Activated CD8-positive, alpha-beta T cell treated with anti-CD3 and anti-CD28 coated beads, Interleukin-2, amount 10 ng/mL, durations not matched to agents 7 days and 5 days (primary cell): ENCODE measurements at regions not wholly inside any gene's neighbourhood (a gene's known extent, or its start where the extent isn't known, plus 50 kb on each side); places are given as distances from the start of the nearest gene placed in this dataset.

ENCODE experiments used
- ATAC-seq: fragments of 150-1000 bp; cut with Tn5 transposase; one replicate; pipeline ENCODE4 v1.10.0; 2021; ENCODE audit warnings: moderate library complexity
- CTCF ChIA-PET: fragments of 350-600 bp; sonication (Branson Sonifier 250); formaldehyde crosslinking; loops from one replicate; lab custom pipeline; 2021; ENCODE audit warnings: antibody characterized with exemption; lab: Charles Lee
- POLR2A ChIA-PET: fragments of 350-600 bp; sonication (Branson Sonifier 250); formaldehyde crosslinking; loops from one replicate; lab custom pipeline; 2021; ENCODE audit warnings: antibody characterized with exemption; lab: Charles Lee
- DNase-seq: peaks from one replicate; pipeline ENCODE4 v3.0.0-alpha.2; 2020
- H3K27ac Mint-ChIP-seq: one replicate; pipeline ENCODE4 v1.8.0; 2021; ENCODE audit warnings: mild to moderate bottlenecking, mixed read lengths
- H3K27me3 Mint-ChIP-seq: one replicate; pipeline ENCODE4 v1.8.0; 2021; ENCODE audit warnings: low read depth, mixed read lengths
- H3K36me3 Mint-ChIP-seq: one replicate; pipeline ENCODE4 v1.8.0; 2021; ENCODE audit warnings: low read depth, mixed read lengths
- H3K4me1 Mint-ChIP-seq: one replicate; pipeline ENCODE4 v1.8.0; 2021; ENCODE audit warnings: low read depth, mixed read lengths
- H3K4me3 Mint-ChIP-seq: one replicate; pipeline ENCODE4 v1.8.0; 2021; ENCODE audit warnings: mild to moderate bottlenecking, mixed read lengths
- H3K9me3 Mint-ChIP-seq: one replicate; pipeline ENCODE4 v1.8.0; 2022; ENCODE audit warnings: mixed read lengths; ENCODE audit not compliant: insufficient read depth

GRCh38 chr11:114758627-114759026, 80.3 kb downstream of the NXPE2 start:
- no peaks in the 10 kb centered on the region for H3K36me3 Mint-ChIP-seq
- ChIA-PET CTCF (no interaction called here), POLR2A (no interaction called here)
- DNase-seq (no peak), ATAC-seq (no peak)
- no peak overlapping the region for H3K27ac Mint-ChIP-seq
- H3K9me3 Mint-ChIP-seq = no peaks in the 10 kb centered on the region
- H3K4me1 Mint-ChIP-seq = no peaks in the 10 kb centered on the region
- no peaks in the 10 kb centered on the region for H3K27me3 Mint-ChIP-seq
- no peak overlapping the region for H3K4me3 Mint-ChIP-seq

DNA sequence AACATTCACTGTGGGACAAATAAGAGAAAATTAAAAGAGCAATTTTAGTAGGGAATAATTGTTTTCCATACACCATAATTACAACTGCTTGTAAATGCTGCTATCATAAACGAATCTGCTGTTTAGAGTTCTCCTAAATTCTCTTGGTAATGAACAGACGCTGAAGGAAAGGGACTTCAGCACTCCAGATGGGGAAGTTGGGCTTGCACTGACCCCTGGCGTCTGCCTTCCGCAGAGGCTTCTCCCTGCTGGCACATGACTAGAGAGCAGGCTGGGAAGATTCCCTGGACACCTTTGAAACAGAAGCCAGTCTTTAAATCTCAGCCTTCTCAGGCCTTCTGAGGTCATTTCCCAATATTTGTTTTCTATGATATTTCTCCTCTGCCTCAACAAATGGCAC, 84.1 kb downstream of the NXPE2 start:
- DNase-seq (peak; percentile 25), ATAC-seq (no peak)
- no peaks in the 10 kb centered on the region for H3K36me3 Mint-ChIP-seq
- ChIA-PET CTCF (no interaction called here), POLR2A (no interaction called here)
- no peak overlapping the region for H3K27ac Mint-ChIP-seq
- H3K27me3 Mint-ChIP-seq = no peaks in the 10 kb centered on the region
- H3K4me3 Mint-ChIP-seq = no peak overlapping the region
- no peaks in the 10 kb centered on the region for H3K9me3 Mint-ChIP-seq
- no peaks in the 10 kb centered on the region for H3K4me1 Mint-ChIP-seq

DNA sequence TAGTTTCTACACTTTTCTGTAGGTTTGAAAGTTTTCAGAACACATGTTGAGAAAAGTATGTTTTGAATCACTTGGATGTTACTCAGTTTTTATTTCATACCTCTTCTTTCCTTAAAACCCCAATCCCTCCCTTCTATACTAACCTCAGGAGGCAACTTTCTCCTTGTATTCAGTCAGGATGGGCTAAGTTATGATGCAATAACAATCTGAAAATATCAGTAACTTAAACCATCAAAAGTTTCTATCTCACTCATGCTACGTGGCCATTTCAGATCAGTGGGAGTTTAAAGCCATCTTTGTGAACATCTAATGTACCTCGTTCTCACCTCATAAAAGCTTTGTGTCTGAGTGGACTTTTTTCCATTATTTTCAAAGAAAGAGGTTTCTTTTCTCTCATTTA, 86.2 kb downstream of the NXPE2 start:
- Mint-ChIP-seq H3K9me3 (no peaks in the 10 kb centered on the region), H3K4me3 (no peak overlapping the region), H3K4me1 (no peaks in the 10 kb centered on the region), H3K27me3 (no peaks in the 10 kb centered on the region), H3K36me3 (no peaks in the 10 kb centered on the region), H3K27ac (no peak overlapping the region)
- ChIA-PET POLR2A (no interaction called here), CTCF (no interaction called here)
- DNase-seq = no peak
- ATAC-seq = no peak

- no peaks in the 10 kb centered on the region for H3K9me3 Mint-ChIP-seq
- ATAC-seq (no peak), DNase-seq (no peak)
- H3K27ac Mint-ChIP-seq = no peak overlapping the region
- no peaks in the 10 kb centered on the region for H3K36me3 Mint-ChIP-seq
- POLR2A ChIA-PET = no interaction called here
- H3K4me3 Mint-ChIP-seq = no peak overlapping the region
- H3K4me1 Mint-ChIP-seq = no peaks in the 10 kb centered on the region
- no peaks in the 10 kb centered on the region for H3K27me3 Mint-ChIP-seq
- CTCF ChIA-PET = no interaction called here
Observed at GRCh38 chr11:114771172-114771571, 92.8 kb downstream of the NXPE2 start.

DNA sequence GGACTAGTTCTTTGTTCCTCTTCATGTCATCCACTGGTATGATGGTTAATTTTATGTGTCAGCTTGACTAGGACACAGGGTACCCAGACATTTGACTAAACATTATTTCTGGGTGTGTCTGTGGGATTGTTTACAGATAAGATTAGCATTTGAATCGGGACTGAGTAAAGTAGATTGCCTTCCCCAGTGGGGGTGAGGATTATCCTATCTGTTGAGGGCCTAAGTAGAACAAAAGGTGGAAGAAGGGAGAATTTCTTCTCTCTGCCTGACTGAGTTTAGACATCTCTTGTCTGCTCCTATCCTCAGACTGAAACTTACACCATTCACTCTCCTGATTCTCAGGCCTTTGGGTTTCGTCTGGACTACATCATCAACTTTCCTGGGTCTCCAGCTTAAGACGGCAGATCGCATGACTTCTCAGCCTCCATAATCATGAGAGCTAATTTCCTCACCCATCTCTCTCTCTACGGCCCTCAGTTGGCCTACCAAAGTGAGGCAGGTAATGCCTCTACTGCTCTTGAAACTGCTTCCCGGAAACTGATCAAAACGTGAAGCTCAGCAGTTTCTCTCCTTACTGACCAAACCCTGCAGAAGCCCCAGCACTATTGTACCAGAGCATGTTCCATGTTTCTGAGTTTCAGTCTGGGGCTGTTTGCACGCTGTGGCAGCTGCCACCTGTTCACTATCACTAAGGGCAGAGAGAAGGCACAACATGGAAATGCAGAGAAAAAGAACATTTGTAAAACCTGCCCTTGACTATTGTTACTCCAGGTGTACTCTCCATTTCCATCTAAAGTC, 95.4 kb downstream of the NXPE2 start:
- CTCF ChIA-PET = no interaction called here

DNA sequence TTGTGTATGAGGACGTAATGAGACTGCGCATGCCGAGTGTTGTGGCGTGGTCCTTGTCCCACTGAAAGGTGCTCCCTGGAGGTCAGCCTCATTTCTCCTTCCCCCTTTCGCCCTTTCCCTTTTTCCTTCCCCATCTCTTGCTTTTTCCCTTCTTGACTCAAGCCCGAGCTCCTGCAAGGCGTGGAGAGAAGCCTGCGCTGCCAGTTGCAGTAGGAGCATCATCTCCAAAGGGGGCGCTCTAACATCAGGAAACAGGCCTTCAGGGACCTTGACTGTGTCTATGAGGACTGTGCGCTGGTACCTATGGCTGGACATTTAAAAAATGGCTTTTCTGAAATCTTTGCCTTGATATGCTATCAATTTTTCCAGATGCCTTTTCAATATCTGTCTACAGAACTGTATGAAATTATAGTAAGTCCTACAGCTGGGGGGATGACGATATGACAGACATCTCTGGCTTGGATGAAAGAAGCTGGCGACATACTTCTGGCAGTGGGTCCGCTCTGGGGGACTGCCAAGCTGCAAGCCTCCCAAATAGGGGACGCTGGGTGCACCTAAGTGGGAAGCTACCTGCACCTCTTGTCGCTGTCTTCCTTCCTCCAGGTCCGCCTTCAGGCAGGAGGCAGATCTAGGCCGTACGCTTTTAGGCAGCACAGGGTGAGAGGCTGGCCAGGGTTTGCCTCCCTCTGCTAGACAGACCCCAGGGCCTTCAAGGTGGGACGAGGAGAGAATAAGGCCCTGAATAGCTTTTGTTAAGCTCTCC, 96.5 kb downstream of the NXPE2 start:
- Mint-ChIP-seq H3K27ac (no peak overlapping the region), H3K27me3 (no peaks in the 10 kb centered on the region), H3K9me3 (no peaks in the 10 kb centered on the region), H3K36me3 (no peaks in the 10 kb centered on the region), H3K4me1 (no peaks in the 10 kb centered on the region), H3K4me3 (no peak overlapping the region)
- ChIA-PET POLR2A (no interaction called here), CTCF (interaction anchor here (1.2 kb wide), 1 partner anchor 16 kb away, joined by 3 read pairs; no protein-coding TSS in a partner anchor)
- DNase-seq (no peak), ATAC-seq (no peak)

More for the DNA sequence above, 95.4 kb downstream of the NXPE2 start:
- Mint-ChIP-seq H3K27me3 (no peaks in the 10 kb centered on the region), H3K36me3 (no peaks in the 10 kb centered on the region), H3K4me3 (no peak overlapping the region), H3K27ac (no peak overlapping the region), H3K9me3 (no peaks in the 10 kb centered on the region), H3K4me1 (no peaks in the 10 kb centered on the region)
- no peak for ATAC-seq
- POLR2A ChIA-PET = no interaction called here
- DNase-seq = no peak

DNA sequence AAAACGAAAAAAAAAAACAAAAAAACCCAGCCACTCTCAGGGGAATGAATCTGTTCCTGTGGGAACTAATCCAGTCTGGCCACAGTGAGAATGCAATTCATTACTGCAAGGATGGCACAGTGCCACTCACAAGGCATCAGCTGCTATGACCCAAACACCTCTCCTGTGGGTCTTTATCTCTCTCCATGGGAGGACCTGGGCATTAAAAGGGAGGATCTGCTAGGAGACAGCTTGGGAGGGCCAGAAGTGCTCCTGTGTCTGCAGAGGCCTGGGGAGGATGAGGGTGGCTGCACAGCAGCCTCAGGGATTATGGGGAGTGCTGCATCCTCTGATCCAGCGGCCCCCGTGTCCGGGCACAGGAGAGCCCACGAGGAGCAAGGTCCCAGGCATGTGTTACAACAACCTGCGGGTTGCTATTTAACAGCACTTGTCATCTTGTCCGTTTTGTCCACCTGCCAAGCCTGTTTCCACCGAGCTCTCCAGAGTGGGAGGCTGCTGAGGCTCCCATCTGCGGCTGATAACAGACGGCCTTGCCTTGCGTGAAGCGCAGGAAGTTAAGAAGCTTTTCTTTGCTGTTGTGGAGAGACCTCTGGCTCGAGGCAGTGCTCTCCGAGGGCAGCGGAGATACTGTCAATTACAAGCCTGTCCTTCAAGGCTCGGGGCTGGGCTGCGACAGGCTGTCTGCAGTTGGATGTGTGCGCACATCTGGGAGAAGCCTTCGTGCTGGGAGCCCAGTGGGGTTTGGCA, 97.7 kb downstream of the NXPE2 start:
- ChIA-PET POLR2A (no interaction called here), CTCF (no interaction called here)
- H3K9me3 Mint-ChIP-seq = no peaks in the 10 kb centered on the region
- peaks cover 4% of the 10 kb centered on the region for H3K4me1 Mint-ChIP-seq
- H3K27me3 Mint-ChIP-seq = no peaks in the 10 kb centered on the region
- ATAC-seq = no peak
- no peaks in the 10 kb centered on the region for H3K36me3 Mint-ChIP-seq
- no peak overlapping the region for H3K27ac Mint-ChIP-seq
- H3K4me3 Mint-ChIP-seq = no peak overlapping the region
- no peak for DNase-seq

DNA sequence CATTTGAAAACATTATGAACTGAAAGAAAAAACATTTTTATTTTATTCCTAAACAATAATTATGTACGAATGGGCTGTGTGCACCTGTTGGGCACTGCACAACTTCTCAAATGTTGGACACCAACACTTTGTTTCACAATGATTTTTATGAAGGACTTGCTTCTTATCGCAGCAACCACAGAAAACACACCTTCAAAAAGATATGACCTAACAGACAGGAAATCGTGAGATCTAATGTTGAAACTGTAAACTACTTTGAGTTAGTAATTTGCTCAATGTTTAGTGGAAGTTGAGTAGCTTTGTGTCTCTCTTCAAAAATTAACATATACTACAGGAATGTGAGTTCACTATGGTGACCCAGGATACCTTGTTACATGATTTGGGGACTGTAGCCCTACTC, 98.6 kb downstream of the NXPE2 start:
- Mint-ChIP-seq H3K27me3 (no peaks in the 10 kb centered on the region), H3K4me3 (no peak overlapping the region), H3K9me3 (no peaks in the 10 kb centered on the region), H3K27ac (no peak overlapping the region), H3K4me1 (peaks cover 4% of the 10 kb centered on the region), H3K36me3 (no peaks in the 10 kb centered on the region)
- DNase-seq (no peak), ATAC-seq (no peak)
- POLR2A ChIA-PET = no interaction called here
- CTCF ChIA-PET = no interaction called here

DNA sequence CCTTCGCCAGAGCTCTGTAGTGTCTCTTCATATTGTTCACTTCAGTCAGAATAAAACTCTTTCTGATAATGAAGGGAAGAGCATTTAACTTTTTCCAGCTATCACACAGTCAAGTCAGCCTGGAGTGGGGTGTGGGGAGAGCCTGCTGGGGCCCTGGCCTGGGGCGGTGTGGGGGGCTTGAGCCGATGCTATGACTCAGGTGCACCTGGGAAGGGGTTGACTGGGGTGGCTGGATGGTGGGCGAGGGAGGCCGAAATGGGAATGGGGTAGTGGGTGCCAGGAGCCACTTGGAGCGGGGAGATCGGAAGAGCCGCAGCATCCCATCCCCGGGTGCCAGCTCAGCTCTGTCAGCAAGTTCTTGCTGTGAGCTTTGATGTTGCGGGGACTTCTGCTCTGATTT, 100.9 kb downstream of the NXPE2 start:
- Mint-ChIP-seq H3K4me1 (peaks cover 4% of the 10 kb centered on the region), H3K27me3 (no peaks in the 10 kb centered on the region), H3K9me3 (no peaks in the 10 kb centered on the region), H3K27ac (no peak overlapping the region), H3K36me3 (no peaks in the 10 kb centered on the region), H3K4me3 (no peak overlapping the region)
- DNase-seq (no peak), ATAC-seq (no peak)
- ChIA-PET CTCF (no interaction called here), POLR2A (no interaction called here)

- H3K9me3 Mint-ChIP-seq = no peaks in the 10 kb centered on the region
- H3K4me1 Mint-ChIP-seq = peaks cover 4% of the 10 kb centered on the region
- DNase-seq = no peak
- no peak overlapping the region for H3K4me3 Mint-ChIP-seq
- ATAC-seq = no peak
- POLR2A ChIA-PET = no interaction called here
- H3K27me3 Mint-ChIP-seq = no peaks in the 10 kb centered on the region
- no peaks in the 10 kb centered on the region for H3K36me3 Mint-ChIP-seq
- CTCF ChIA-PET = no interaction called here
- H3K27ac Mint-ChIP-seq = no peak overlapping the region
Observed at GRCh38 chr11:114782650-114783310, 104.5 kb downstream of the NXPE2 start.

- H3K9me3 Mint-ChIP-seq = no peaks in the 10 kb centered on the region
- DNase-seq = no peak
- no peak for ATAC-seq
- no peaks in the 10 kb centered on the region for H3K27me3 Mint-ChIP-seq
- no peak overlapping the region for H3K4me3 Mint-ChIP-seq
- H3K4me1 Mint-ChIP-seq = peaks cover 4% of the 10 kb centered on the region
- ChIA-PET CTCF (no interaction called here), POLR2A (no interaction called here)
- no peaks in the 10 kb centered on the region for H3K36me3 Mint-ChIP-seq
- no peak overlapping the region for H3K27ac Mint-ChIP-seq
Observed at GRCh38 chr11:114783805-114784204, 105.5 kb downstream of the NXPE2 start.
